ENCODE measurements at regions not wholly inside any gene's neighbourhood (a gene's known extent, or its start where the extent isn't known, plus 50 kb on each side); places are given as distances from the start of the nearest gene placed in this dataset.
"Not testable (repeated sequence)": the region's sequence is repeated elsewhere in the genome, so short reads cannot be mapped to it uniquely, and the experiment has no call there.

GRCh38 chrX:9396930-9397329 lies 67.9 kb upstream of the TBL1X start:
- H3K9ac ChIP-seq (ENCODE audit: low read depth, low read length), result no peak overlapping the region
- ATAC-seq (ENCODE audit: insufficient read depth, low read depth), result no peak
- H3K4me2 ChIP-seq (ENCODE audit: insufficient read depth, low read length), result no peak overlapping the region

DNA sequence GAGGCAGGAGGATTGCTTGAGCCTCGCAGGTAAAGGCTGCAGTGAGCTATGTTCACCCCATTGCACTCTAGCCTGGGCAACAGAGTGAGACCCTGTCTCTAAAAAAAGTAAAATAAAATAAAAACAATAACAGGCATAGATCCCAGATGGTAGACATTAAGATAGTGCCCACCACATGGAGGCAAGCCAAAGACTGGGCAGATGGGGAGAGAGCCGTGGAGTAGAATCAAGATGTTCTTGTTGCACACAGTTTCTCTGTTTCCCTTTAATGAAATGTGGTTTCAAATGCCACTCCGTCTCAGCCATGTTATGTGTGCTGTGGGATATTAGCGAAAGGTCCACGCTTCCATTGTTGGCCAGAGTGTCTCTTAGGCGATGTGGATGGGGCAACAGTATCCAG lies 63.8 kb upstream of the TBL1X start:
- no peaks in the 10 kb centered on the region for H3K4me1 ChIP-seq (ENCODE audit: insufficient read depth, low read length)
- no peaks in the 10 kb centered on the region for H3K9me3 ChIP-seq (ENCODE audit: insufficient read depth, low read length, severe bottlenecking)
- DNase-seq (no peak), ATAC-seq (ENCODE audit: insufficient read depth, low read depth) (no peak)
- no peak overlapping the region for H3K4me3 ChIP-seq (ENCODE audit: low read depth in 1 of 2, low read length in 2 of 2)
- H2AFZ ChIP-seq (ENCODE audit: low read depth, low read length), result no peak overlapping the region
- TF ChIP-seq, protein P1, sequence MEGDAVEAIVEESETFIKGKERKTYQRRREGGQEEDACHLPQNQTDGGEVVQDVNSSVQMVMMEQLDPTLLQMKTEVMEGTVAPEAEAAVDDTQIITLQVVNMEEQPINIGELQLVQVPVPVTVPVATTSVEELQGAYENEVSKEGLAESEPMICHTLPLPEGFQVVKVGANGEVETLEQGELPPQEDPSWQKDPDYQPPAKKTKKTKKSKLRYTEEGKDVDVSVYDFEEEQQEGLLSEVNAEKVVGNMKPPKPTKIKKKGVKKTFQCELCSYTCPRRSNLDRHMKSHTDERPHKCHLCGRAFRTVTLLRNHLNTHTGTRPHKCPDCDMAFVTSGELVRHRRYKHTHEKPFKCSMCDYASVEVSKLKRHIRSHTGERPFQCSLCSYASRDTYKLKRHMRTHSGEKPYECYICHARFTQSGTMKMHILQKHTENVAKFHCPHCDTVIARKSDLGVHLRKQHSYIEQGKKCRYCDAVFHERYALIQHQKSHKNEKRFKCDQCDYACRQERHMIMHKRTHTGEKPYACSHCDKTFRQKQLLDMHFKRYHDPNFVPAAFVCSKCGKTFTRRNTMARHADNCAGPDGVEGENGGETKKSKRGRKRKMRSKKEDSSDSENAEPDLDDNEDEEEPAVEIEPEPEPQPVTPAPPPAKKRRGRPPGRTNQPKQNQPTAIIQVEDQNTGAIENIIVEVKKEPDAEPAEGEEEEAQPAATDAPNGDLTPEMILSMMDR (IDR thresholded peaks at IDR 0.05; ENCODE audit: borderline replicate concordance, extremely low read depth, low read length, poor library complexity, severe bottlenecking), result no peak
- no peak for TF ChIP-seq EZH2 (IDR thresholded peaks at IDR 0.05; ENCODE audit: borderline replicate concordance, low read depth, low read length, severe bottlenecking)
- H3K27me3 ChIP-seq (ENCODE audit: insufficient read depth, low read length, poor library complexity), result no peaks in the 10 kb centered on the region
- H4K20me1 ChIP-seq (ENCODE audit: insufficient read depth, low read length), result no peaks in the 10 kb centered on the region
- no peaks in the 10 kb centered on the region for H3K79me2 ChIP-seq (ENCODE audit: insufficient read depth, low read length)
- H3K9ac ChIP-seq (ENCODE audit: low read depth, low read length), result no peak overlapping the region
- no peak overlapping the region for H3K27ac ChIP-seq (ENCODE audit: low read length)
- H3K36me3 ChIP-seq (ENCODE audit: insufficient read depth, low read length), result no peaks in the 10 kb centered on the region
- no peak overlapping the region for H3K4me2 ChIP-seq (ENCODE audit: insufficient read depth, low read length)

More at GRCh38 chrX:9396930-9397329, 67.9 kb upstream of the TBL1X start:
- no peaks in the 10 kb centered on the region for H3K27me3 ChIP-seq (ENCODE audit: insufficient read depth, low read length, poor library complexity)
- DNase-seq, result no peak
- no peaks in the 10 kb centered on the region for H3K36me3 ChIP-seq (ENCODE audit: insufficient read depth, low read length)
- H4K20me1 ChIP-seq (ENCODE audit: insufficient read depth, low read length), result no peaks in the 10 kb centered on the region
- no peak overlapping the region for H3K27ac ChIP-seq (ENCODE audit: low read length)
- no peaks in the 10 kb centered on the region for H3K4me1 ChIP-seq (ENCODE audit: insufficient read depth, low read length)
- H3K4me3 ChIP-seq (ENCODE audit: low read depth in 1 of 2, low read length in 2 of 2), result no peak overlapping the region
- no peaks in the 10 kb centered on the region for H3K9me3 ChIP-seq (ENCODE audit: insufficient read depth, low read length, severe bottlenecking)
- TF ChIP-seq EZH2 (IDR thresholded peaks at IDR 0.05; ENCODE audit: borderline replicate concordance, low read depth, low read length, severe bottlenecking), result no peak
- TF ChIP-seq, protein P1 (IDR thresholded peaks at IDR 0.05; ENCODE audit: borderline replicate concordance, extremely low read depth, low read length, poor library complexity, severe bottlenecking), result no peak
- no peaks in the 10 kb centered on the region for H3K79me2 ChIP-seq (ENCODE audit: insufficient read depth, low read length)
- no peak overlapping the region for H2AFZ ChIP-seq (ENCODE audit: low read depth, low read length)

GRCh38 chrX:9403374-9403773 lies 61.5 kb upstream of the TBL1X start:
- Histone ChIP-seq H2AFZ (ENCODE audit: low read depth, low read length) (no peak overlapping the region), H4K20me1 (ENCODE audit: insufficient read depth, low read length) (no peaks in the 10 kb centered on the region), H3K9me3 (ENCODE audit: insufficient read depth, low read length, severe bottlenecking) (no peaks in the 10 kb centered on the region), H3K36me3 (ENCODE audit: insufficient read depth, low read length) (no peaks in the 10 kb centered on the region), H3K27ac (ENCODE audit: low read length) (no peak overlapping the region), H3K4me3 (ENCODE audit: low read depth in 1 of 2, low read length in 2 of 2) (no peak overlapping the region), H3K79me2 (ENCODE audit: insufficient read depth, low read length) (no peaks in the 10 kb centered on the region), H3K27me3 (ENCODE audit: insufficient read depth, low read length, poor library complexity) (no peaks in the 10 kb centered on the region), H3K9ac (ENCODE audit: low read depth, low read length) (no peak overlapping the region), H3K4me2 (ENCODE audit: insufficient read depth, low read length) (no peak overlapping the region), H3K4me1 (ENCODE audit: insufficient read depth, low read length) (no peaks in the 10 kb centered on the region)
- ATAC-seq (ENCODE audit: insufficient read depth, low read depth), result no peak
- TF ChIP-seq EZH2 (IDR thresholded peaks at IDR 0.05; ENCODE audit: borderline replicate concordance, low read depth, low read length, severe bottlenecking), result no peak
- TF ChIP-seq, protein P1 (IDR thresholded peaks at IDR 0.05; ENCODE audit: borderline replicate concordance, extremely low read depth, low read length, poor library complexity, severe bottlenecking), result no peak
- DNase-seq, result no peak

GRCh38 chrX:9405635-9406034 lies 59.2 kb upstream of the TBL1X start:
- H3K27ac ChIP-seq (ENCODE audit: low read length); H3K79me2 ChIP-seq (ENCODE audit: insufficient read depth, low read length); DNase-seq; H3K36me3 ChIP-seq (ENCODE audit: insufficient read depth, low read length); H3K4me3 ChIP-seq (ENCODE audit: low read depth in 1 of 2, low read length in 2 of 2); H3K27me3 ChIP-seq (ENCODE audit: insufficient read depth, low read length, poor library complexity); H4K20me1 ChIP-seq (ENCODE audit: insufficient read depth, low read length); ATAC-seq (ENCODE audit: insufficient read depth, low read depth); H3K4me1 ChIP-seq (ENCODE audit: insufficient read depth, low read length); H3K4me2 ChIP-seq (ENCODE audit: insufficient read depth, low read length); H2AFZ ChIP-seq (ENCODE audit: low read depth, low read length); H3K9ac ChIP-seq (ENCODE audit: low read depth, low read length); H3K9me3 ChIP-seq (ENCODE audit: insufficient read depth, low read length, severe bottlenecking): not testable (repeated sequence)

DNA sequence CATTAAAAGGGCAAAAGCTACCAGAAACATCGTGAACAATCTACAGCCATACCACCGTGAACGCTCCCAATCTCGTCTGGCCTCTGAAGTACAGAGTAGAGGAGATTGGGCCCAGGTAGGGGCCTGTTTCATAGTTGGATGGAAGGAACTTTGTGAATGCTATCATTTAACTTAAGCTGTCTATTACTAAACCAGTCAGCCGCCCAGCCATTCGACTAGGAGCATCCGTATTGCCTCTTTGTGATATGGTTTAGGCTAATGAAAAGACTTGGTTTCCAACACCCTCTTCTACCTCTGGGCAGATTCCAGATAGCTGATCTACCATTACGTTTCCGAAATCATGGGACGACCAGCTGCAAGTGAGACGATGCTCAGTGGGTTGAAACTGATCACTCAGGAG lies 54.0 kb upstream of the TBL1X start:
- H3K36me3 ChIP-seq (ENCODE audit: insufficient read depth, low read length); H3K4me1 ChIP-seq (ENCODE audit: insufficient read depth, low read length); H3K27ac ChIP-seq (ENCODE audit: low read length); H2AFZ ChIP-seq (ENCODE audit: low read depth, low read length); H3K4me2 ChIP-seq (ENCODE audit: insufficient read depth, low read length); DNase-seq; H3K27me3 ChIP-seq (ENCODE audit: insufficient read depth, low read length, poor library complexity); H4K20me1 ChIP-seq (ENCODE audit: insufficient read depth, low read length); H3K4me3 ChIP-seq (ENCODE audit: low read depth in 1 of 2, low read length in 2 of 2); H3K79me2 ChIP-seq (ENCODE audit: insufficient read depth, low read length); H3K9me3 ChIP-seq (ENCODE audit: insufficient read depth, low read length, severe bottlenecking); H3K9ac ChIP-seq (ENCODE audit: low read depth, low read length); ATAC-seq (ENCODE audit: insufficient read depth, low read depth): not testable (repeated sequence)

DNA sequence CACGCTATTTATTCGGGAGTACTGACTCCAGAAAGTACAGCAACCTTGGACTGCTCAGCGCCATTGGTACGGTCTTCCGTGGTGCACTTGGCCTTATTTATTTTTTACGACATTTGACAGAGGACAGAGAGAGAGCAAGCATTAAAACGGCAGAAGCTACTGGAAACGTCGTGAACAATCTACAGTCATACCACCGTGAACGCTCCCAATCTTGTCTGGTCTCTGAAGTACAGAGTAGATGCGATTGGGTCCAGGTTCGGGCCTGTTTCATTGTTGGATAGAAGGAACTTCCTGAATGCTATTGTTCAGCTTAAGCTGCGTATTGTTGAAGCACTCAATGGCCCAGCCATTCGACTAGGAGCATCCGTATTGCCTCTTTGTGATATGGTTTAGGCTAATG lies 53.2 kb upstream of the TBL1X start:
- not testable (repeated sequence) for DNase-seq; H3K27me3 ChIP-seq (ENCODE audit: insufficient read depth, low read length, poor library complexity); ATAC-seq (ENCODE audit: insufficient read depth, low read depth); H3K4me3 ChIP-seq (ENCODE audit: low read depth in 1 of 2, low read length in 2 of 2); H3K4me1 ChIP-seq (ENCODE audit: insufficient read depth, low read length); H3K36me3 ChIP-seq (ENCODE audit: insufficient read depth, low read length); H3K27ac ChIP-seq (ENCODE audit: low read length); H3K9ac ChIP-seq (ENCODE audit: low read depth, low read length); H3K4me2 ChIP-seq (ENCODE audit: insufficient read depth, low read length); H2AFZ ChIP-seq (ENCODE audit: low read depth, low read length); H4K20me1 ChIP-seq (ENCODE audit: insufficient read depth, low read length); H3K79me2 ChIP-seq (ENCODE audit: insufficient read depth, low read length); H3K9me3 ChIP-seq (ENCODE audit: insufficient read depth, low read length, severe bottlenecking)
